ENCODE measurements at regions not wholly inside any gene's neighbourhood (a gene's known extent, or its start where the extent isn't known, plus 50 kb on each side); places are given as distances from the start of the nearest gene placed in this dataset.

GRCh38 chr1:177802304-177802703, 167.6 kb downstream of the SEC16B start:
- FAIRE-seq (no peak), DNase-seq (ENCODE audit: low spot score) (no peak), ATAC-seq (no peak)
- H4K20me1 ChIP-seq (ENCODE audit: insufficient read depth, low read length), result no peaks in the 10 kb centered on the region
- 0 out of 2 replicates have a peak, but pooled peaks cover 4% of the 10 kb centered on the region for H3K9me3 ChIP-seq (ENCODE audit: low read length)
- H3K27me3 ChIP-seq (ENCODE audit: control insufficient read depth in 1 of 2, insufficient read depth in 2 of 2, low read length in 2 of 2), result no peaks in the 10 kb centered on the region
- in situ Hi-C loops (cut with HindIII; ENCODE audit: extremely low pct_ligation_motif_present, low pct_unique_long_range_greater_than_20kb) (no loop called here), intact Hi-C loops (cut with micrococcal nuclease; ENCODE audit: unreplicated experiment) (no loop called here)
- ChIA-PET POLR2A (no interaction called here), CTCF (ENCODE audit: low intra/inter-chr PET ratio, low total read pairs) (no interaction called here)
- no peaks in the 10 kb centered on the region for H3K79me2 ChIP-seq (ENCODE audit: insufficient read depth, low read length)
- WGBS (ENCODE audit: low lambda C conversion rate), result 11% methylated on average over 2 of the region's 2 CpGs
- H2AFZ ChIP-seq (ENCODE audit: low read length), result no peak overlapping the region
- H3K4me2 ChIP-seq (ENCODE audit: low read depth, low read length), result no peak overlapping the region
- H3K4me3 ChIP-seq (replicated peaks in 1 of 3; ENCODE audit: insufficient read depth in 1 of 3, low read depth in 2 of 3, low read length in 3 of 3), result no peak overlapping the region
- TF ChIP-seq GATAD1 (CRISPR knock-in tag; IDR thresholded peaks at IDR 0.05) (no peak), ZNF280B (CRISPR knock-in tag; IDR thresholded peaks at IDR 0.05; ENCODE audit: borderline replicate concordance) (no peak), YEATS2 (CRISPR knock-in tag; IDR thresholded peaks at IDR 0.05; ENCODE audit: borderline replicate concordance) (no peak), ZNF367 (CRISPR knock-in tag; IDR thresholded peaks at IDR 0.05; ENCODE audit: borderline replicate concordance) (no peak), YEATS4 (CRISPR knock-in tag; IDR thresholded peaks at IDR 0.05; ENCODE audit: borderline replicate concordance) (no peak), ZNF138 (CRISPR knock-in tag; IDR thresholded peaks at IDR 0.05; ENCODE audit: low read depth) (no peak)
- no peaks in the 10 kb centered on the region for H3K4me1 ChIP-seq (ENCODE audit: insufficient read depth, low read length)
- BruUV-seq (replicated peaks), result no TSS peak
- H3K27ac ChIP-seq (ENCODE audit: extremely low read length, insufficient read depth, low read length), result no peak overlapping the region
- H3K36me3 ChIP-seq (replicated peaks in 1 of 2; ENCODE audit: control insufficient read depth in 1 of 2, insufficient read depth in 2 of 2, low read length in 2 of 2), result no peaks in the 10 kb centered on the region
- H3K9ac ChIP-seq (ENCODE audit: insufficient read depth, low read depth, low read length), result no peak overlapping the region

- POLR2A ChIA-PET, result no interaction called here
- Histone ChIP-seq H4K20me1 (ENCODE audit: insufficient read depth, low read length) (no peaks in the 10 kb centered on the region), H3K36me3 (replicated peaks in 1 of 2; ENCODE audit: control insufficient read depth in 1 of 2, insufficient read depth in 2 of 2, low read length in 2 of 2) (no peaks in the 10 kb centered on the region), H3K4me3 (replicated peaks in 1 of 3; ENCODE audit: insufficient read depth in 1 of 3, low read depth in 2 of 3, low read length in 3 of 3) (no peak overlapping the region), H3K9me3 (ENCODE audit: low read length) (0 out of 2 replicates have a peak, but pooled peaks cover 4% of the 10 kb centered on the region), H3K79me2 (ENCODE audit: insufficient read depth, low read length) (no peaks in the 10 kb centered on the region), H3K4me2 (ENCODE audit: low read depth, low read length) (no peak overlapping the region), H3K4me1 (ENCODE audit: insufficient read depth, low read length) (no peaks in the 10 kb centered on the region), H3K27ac (ENCODE audit: extremely low read length, insufficient read depth, low read length) (no peak overlapping the region), H2AFZ (ENCODE audit: low read length) (no peak overlapping the region), H3K9ac (ENCODE audit: insufficient read depth, low read depth, low read length) (no peak overlapping the region), H3K27me3 (ENCODE audit: control insufficient read depth in 1 of 2, insufficient read depth in 2 of 2, low read length in 2 of 2) (no peaks in the 10 kb centered on the region)
- in situ Hi-C loops (cut with HindIII; ENCODE audit: extremely low pct_ligation_motif_present, low pct_unique_long_range_greater_than_20kb), result no loop called here
- no peak for DNase-seq (ENCODE audit: low spot score)
- CTCF ChIA-PET (ENCODE audit: low intra/inter-chr PET ratio, low total read pairs), result no interaction called here
- FAIRE-seq, result no peak
- no TSS peak for BruUV-seq (replicated peaks)
- WGBS (ENCODE audit: low lambda C conversion rate), result 21% methylated on average over 2 of the region's 3 CpGs
- no peak for TF ChIP-seq ZNF468 (CRISPR knock-in tag; IDR thresholded peaks at IDR 0.05)
- no peak for TF ChIP-seq ZNF513 (CRISPR knock-in tag; conservative IDR thresholded peaks at IDR 0.05)
- no peak for TF ChIP-seq ZNF337 (CRISPR knock-in tag; IDR thresholded peaks at IDR 0.05; ENCODE audit: borderline replicate concordance, low read depth)
- no peak for TF ChIP-seq HOXA9 (CRISPR knock-in tag; IDR thresholded peaks at IDR 0.05; ENCODE audit: borderline replicate concordance)
- TF ChIP-seq ZNF564 (CRISPR knock-in tag; IDR thresholded peaks at IDR 0.05), result no peak
- TF ChIP-seq HNRNPH1 (optimal IDR thresholded peaks at IDR 0.05; ENCODE audit: low read depth, low read length), result no peak
- TF ChIP-seq ZNF232 (CRISPR knock-in tag; IDR thresholded peaks at IDR 0.05; ENCODE audit: borderline replicate concordance), result no peak
- no peak for TF ChIP-seq MXD4 (CRISPR knock-in tag; IDR thresholded peaks at IDR 0.05)
- TF ChIP-seq ZNF441 (CRISPR knock-in tag; IDR thresholded peaks at IDR 0.05; ENCODE audit: borderline replicate concordance), result no peak
- intact Hi-C loops (cut with micrococcal nuclease; ENCODE audit: unreplicated experiment), result no loop called here
- ATAC-seq, result no peak
Measured at GRCh38 chr1:177801790-177802189, 168.1 kb downstream of the SEC16B start.

All from HepG2 (cell line).